GM23338 (cell line): ENCODE measurements at regions not wholly inside any gene's neighbourhood (a gene's known extent, or its start where the extent isn't known, plus 50 kb on each side); places are given as distances from the start of the nearest gene placed in this dataset.

Source experiments
- ATAC-seq: fragments of 200-7000 bp; cut with Tn5 transposase; 3 replicates; pipeline ENCODE4 v1.9.1; 2020
- DNase-seq: peaks from one replicate; pipeline ENCODE4 v3.0.0-alpha.2; 2015; ENCODE audit warnings: low spot score
- H2AFZ ChIP-seq: fragments of 200-600 bp; sonication (generic); 2 replicates; pipeline ENCODE4 v1.8.0; 2016; ENCODE audit warnings: antibody characterized with exemption, mild to moderate bottlenecking, moderate library complexity
- H3F3A ChIP-seq: fragments of 200-600 bp; sonication (generic); replicated peaks from 2 replicates; pipeline ENCODE4 v1.8.0; 2017; ENCODE audit warnings: antibody characterized with exemption, mixed run types, low read depth
- H3K27ac ChIP-seq: fragments of 200-600 bp; sonication (generic); 2 replicates; pipeline ENCODE4 v1.6.1; 2016; ENCODE audit warnings: low read depth
- H3K27me3 ChIP-seq: fragments of 200-600 bp; sonication (generic); 2 replicates; pipeline ENCODE4 v1.8.0; 2016; ENCODE audit warnings: mild to moderate bottlenecking, mixed run types, moderate library complexity; ENCODE audit not compliant: insufficient read depth
- H3K36me3 ChIP-seq: fragments of 200-600 bp; sonication (generic); 2 replicates; pipeline ENCODE4 v1.8.0; 2016; ENCODE audit warnings: mild to moderate bottlenecking; ENCODE audit not compliant: insufficient read depth
- H3K4me1 ChIP-seq: fragments of 200-600 bp; sonication (generic); 2 replicates; pipeline ENCODE4 v1.8.0; 2016; ENCODE audit warnings: mild to moderate bottlenecking, moderate library complexity; ENCODE audit not compliant: insufficient read depth
- H3K4me2 ChIP-seq: fragments of 200-600 bp; sonication (generic); 2 replicates; pipeline ENCODE4 v1.7.1; 2017; ENCODE audit warnings: mixed run types
- H3K4me3 ChIP-seq: fragments of 200-600 bp; sonication (generic); 2 replicates; pipeline ENCODE4 v1.6.1; 2016; ENCODE audit warnings: mixed run types
- H3K79me2 ChIP-seq: fragments of 200-600 bp; sonication (generic); replicated peaks from 2 replicates; pipeline ENCODE4 v1.8.0; 2017; ENCODE audit warnings: mild to moderate bottlenecking; ENCODE audit not compliant: insufficient read depth
- H3K9me2 ChIP-seq: fragments of 200-600 bp; sonication (generic); 2 replicates; pipeline ENCODE4 v1.8.0; 2017; ENCODE audit not compliant: insufficient read depth
- H4K20me1 ChIP-seq: fragments of 200-600 bp; sonication (generic); replicated peaks from 2 replicates; pipeline ENCODE4 v1.8.0; 2017; ENCODE audit warnings: mild to moderate bottlenecking; ENCODE audit not compliant: insufficient read depth
- H3K27ac Mint-ChIP-seq: 2 replicates; pipeline ENCODE4 v1.8.0; 2020; ENCODE audit warnings: inconsistent platforms, mild to moderate bottlenecking, moderate library complexity, mixed read lengths
- H3K27me3 Mint-ChIP-seq: 3 replicates; pipeline ENCODE4 v1.8.0; 2022; ENCODE audit warnings: low read depth, mild to moderate bottlenecking, moderate library complexity, mixed read lengths, inconsistent platforms; ENCODE audit not compliant: insufficient read depth, poor library complexity
- H3K36me3 Mint-ChIP-seq: 3 replicates; pipeline ENCODE4 v1.8.0; 2021; ENCODE audit warnings: low read depth, mild to moderate bottlenecking, inconsistent platforms, moderate library complexity, mixed read lengths
- H3K4me1 Mint-ChIP-seq: 3 replicates; pipeline ENCODE4 v1.8.0; 2020; ENCODE audit warnings: mild to moderate bottlenecking, inconsistent platforms, mixed read lengths
- H3K4me3 Mint-ChIP-seq: 3 replicates; pipeline ENCODE4 v1.8.0; 2021; ENCODE audit warnings: moderate library complexity, mild to moderate bottlenecking, inconsistent platforms, mixed read lengths
- H3K9me3 Mint-ChIP-seq: 3 replicates; pipeline ENCODE4 v1.8.0; 2020; ENCODE audit warnings: moderate library complexity, mild to moderate bottlenecking, inconsistent platforms, mixed read lengths
- CREB1 ChIP-seq: fragments of 250-450 bp; sonication (Bioruptor Pico); IDR thresholded peaks from 2 replicates; pipeline ENCODE4 v1.5.0; 2020; ENCODE audit warnings: low read depth, mild to moderate bottlenecking, moderate library complexity
- CTCF ChIP-seq, 2 experiments: fragments of 200-600 bp in 1 of 2; sonication (generic) in 1 of 2; conservative IDR thresholded peaks; 2 replicates each; pipeline versions ENCODE4 v1.5.1 to v1.6.1; 2016 to 2017; ENCODE audit warnings: antibody characterized with exemption in 2 of 2, low read depth in 2 of 2, mild to moderate bottlenecking in 2 of 2, moderate library complexity in 1 of 2
- EZH2 ChIP-seq: fragments of 200-600 bp; sonication (generic); IDR thresholded peaks from one replicate; pipeline ENCODE4 v1.8.0; 2017; ENCODE audit warnings: antibody characterized with exemption, mild to moderate bottlenecking, low read depth; ENCODE audit not compliant: unreplicated experiment
- EZH2phosphoT487 ChIP-seq: fragments of 200-600 bp; sonication (generic); IDR thresholded peaks from one replicate; pipeline ENCODE4 v1.8.1; 2018; ENCODE audit warnings: antibody characterized with exemption; ENCODE audit not compliant: unreplicated experiment
- JUNB ChIP-seq: IDR thresholded peaks from one replicate; pipeline ENCODE4 v1.6.1; 2016; ENCODE audit warnings: antibody characterized with exemption; ENCODE audit not compliant: unreplicated experiment
- NANOG ChIP-seq: IDR thresholded peaks from 2 replicates; pipeline ENCODE4 v1.6.1; 2016; ENCODE audit warnings: antibody characterized with exemption, borderline replicate concordance
- STAT1 ChIP-seq: IDR thresholded peaks from one replicate; pipeline ENCODE4 v1.6.1; 2016; ENCODE audit warnings: antibody characterized with exemption; ENCODE audit not compliant: unreplicated experiment
- ZNF114 ChIP-seq: fragments of 250-450 bp; sonication (Bioruptor Pico); IDR thresholded peaks from 2 replicates; pipeline ENCODE4 v1.5.0; 2020; ENCODE audit warnings: mild to moderate bottlenecking, moderate library complexity
- ZNF331 ChIP-seq: fragments of 250-450 bp; sonication (Bioruptor Pico); IDR thresholded peaks from 2 replicates; pipeline ENCODE4 v1.5.0; 2020; ENCODE audit warnings: low read depth, mild to moderate bottlenecking, moderate library complexity
- ZNF462 ChIP-seq: fragments of 250-450 bp; sonication (Bioruptor Pico); IDR thresholded peaks from 2 replicates; pipeline ENCODE4 v1.5.0; 2020; ENCODE audit warnings: mild to moderate bottlenecking, moderate library complexity
- TF ChIP-seq, protein P1 (sequence below): IDR thresholded peaks from 2 replicates; pipeline ENCODE4 v1.6.1; 2016; ENCODE audit warnings: antibody characterized with exemption
- TF ChIP-seq, protein P2 (sequence below): IDR thresholded peaks from one replicate; pipeline ENCODE4 v1.6.1; 2018; ENCODE audit warnings: antibody characterized with exemption; ENCODE audit not compliant: unreplicated experiment

DNA sequence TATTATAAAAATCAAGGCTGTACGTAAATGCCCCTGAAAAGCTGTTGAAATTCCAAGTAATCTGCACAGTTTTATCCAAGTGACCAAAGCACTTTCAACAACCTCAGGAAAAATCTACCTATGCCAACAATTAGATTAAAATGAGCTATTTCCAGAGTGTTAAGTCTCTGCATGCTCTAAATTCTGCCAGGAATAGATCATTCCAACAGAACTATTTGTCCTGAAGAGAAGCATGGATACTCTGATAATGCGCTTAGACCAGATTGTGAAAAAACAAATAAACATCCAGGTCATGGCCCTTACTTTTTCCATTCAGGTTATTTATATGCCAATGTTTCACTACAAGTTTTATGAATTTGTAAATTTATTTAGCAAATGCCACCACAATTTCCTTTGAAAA is 59.1 kb downstream of the PLK2 start:
- no peak for ATAC-seq
- DNase-seq, result no peak

More for the DNA sequence above, 59.1 kb downstream of the PLK2 start:
- Histone ChIP-seq H2AFZ (no peak overlapping the region), H3K79me2 (no peaks in the 10 kb centered on the region), H3K4me2 (no peak overlapping the region), H3K36me3 (no peaks in the 10 kb centered on the region), H3K27me3 (no peaks in the 10 kb centered on the region), H4K20me1 (no peaks in the 10 kb centered on the region), H3K27ac (no peak overlapping the region), H3K9me2 (no peaks in the 10 kb centered on the region; the same call in 1 of the 2 replicates), H3F3A (no peaks in the 10 kb centered on the region), H3K4me1 (peaks cover 11% of the 10 kb centered on the region), H3K4me3 (no peak overlapping the region)
- H3K4me1 Mint-ChIP-seq, result peaks cover 16% of the 10 kb centered on the region
- no peak overlapping the region for H3K27ac Mint-ChIP-seq
- H3K9me3 Mint-ChIP-seq, result no peaks in the 10 kb centered on the region
- H3K36me3 Mint-ChIP-seq, result no peaks in the 10 kb centered on the region
- TF ChIP-seq ZNF462 (CRISPR knock-in tag) (no peak), NANOG (no peak), ZNF114 (CRISPR knock-in tag) (no peak), CREB1 (CRISPR knock-in tag) (no peak), STAT1 (no peak), EZH2phosphoT487 (no peak), ZNF331 (CRISPR knock-in tag) (no peak), JUNB (no peak), CTCF (conservative IDR thresholded peaks at IDR 0.05; ENCODE audit: low read depth in 2 of 2) (no peak), EZH2 (no peak)
- TF ChIP-seq, protein P1, sequence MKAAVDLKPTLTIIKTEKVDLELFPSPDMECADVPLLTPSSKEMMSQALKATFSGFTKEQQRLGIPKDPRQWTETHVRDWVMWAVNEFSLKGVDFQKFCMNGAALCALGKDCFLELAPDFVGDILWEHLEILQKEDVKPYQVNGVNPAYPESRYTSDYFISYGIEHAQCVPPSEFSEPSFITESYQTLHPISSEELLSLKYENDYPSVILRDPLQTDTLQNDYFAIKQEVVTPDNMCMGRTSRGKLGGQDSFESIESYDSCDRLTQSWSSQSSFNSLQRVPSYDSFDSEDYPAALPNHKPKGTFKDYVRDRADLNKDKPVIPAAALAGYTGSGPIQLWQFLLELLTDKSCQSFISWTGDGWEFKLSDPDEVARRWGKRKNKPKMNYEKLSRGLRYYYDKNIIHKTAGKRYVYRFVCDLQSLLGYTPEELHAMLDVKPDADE, result no peak
- TF ChIP-seq, protein P2, sequence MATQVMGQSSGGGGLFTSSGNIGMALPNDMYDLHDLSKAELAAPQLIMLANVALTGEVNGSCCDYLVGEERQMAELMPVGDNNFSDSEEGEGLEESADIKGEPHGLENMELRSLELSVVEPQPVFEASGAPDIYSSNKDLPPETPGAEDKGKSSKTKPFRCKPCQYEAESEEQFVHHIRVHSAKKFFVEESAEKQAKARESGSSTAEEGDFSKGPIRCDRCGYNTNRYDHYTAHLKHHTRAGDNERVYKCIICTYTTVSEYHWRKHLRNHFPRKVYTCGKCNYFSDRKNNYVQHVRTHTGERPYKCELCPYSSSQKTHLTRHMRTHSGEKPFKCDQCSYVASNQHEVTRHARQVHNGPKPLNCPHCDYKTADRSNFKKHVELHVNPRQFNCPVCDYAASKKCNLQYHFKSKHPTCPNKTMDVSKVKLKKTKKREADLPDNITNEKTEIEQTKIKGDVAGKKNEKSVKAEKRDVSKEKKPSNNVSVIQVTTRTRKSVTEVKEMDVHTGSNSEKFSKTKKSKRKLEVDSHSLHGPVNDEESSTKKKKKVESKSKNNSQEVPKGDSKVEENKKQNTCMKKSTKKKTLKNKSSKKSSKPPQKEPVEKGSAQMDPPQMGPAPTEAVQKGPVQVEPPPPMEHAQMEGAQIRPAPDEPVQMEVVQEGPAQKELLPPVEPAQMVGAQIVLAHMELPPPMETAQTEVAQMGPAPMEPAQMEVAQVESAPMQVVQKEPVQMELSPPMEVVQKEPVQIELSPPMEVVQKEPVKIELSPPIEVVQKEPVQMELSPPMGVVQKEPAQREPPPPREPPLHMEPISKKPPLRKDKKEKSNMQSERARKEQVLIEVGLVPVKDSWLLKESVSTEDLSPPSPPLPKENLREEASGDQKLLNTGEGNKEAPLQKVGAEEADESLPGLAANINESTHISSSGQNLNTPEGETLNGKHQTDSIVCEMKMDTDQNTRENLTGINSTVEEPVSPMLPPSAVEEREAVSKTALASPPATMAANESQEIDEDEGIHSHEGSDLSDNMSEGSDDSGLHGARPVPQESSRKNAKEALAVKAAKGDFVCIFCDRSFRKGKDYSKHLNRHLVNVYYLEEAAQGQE, result no peak
- peaks cover 2% of the 10 kb centered on the region for H3K27me3 Mint-ChIP-seq
- H3K4me3 Mint-ChIP-seq, result no peak overlapping the region
